CD4-positive, alpha-beta T cell treated with Interleukin-4 for 1 hour (primary cell): ENCODE measurements at regions not wholly inside any gene's neighbourhood (a gene's known extent, or its start where the extent isn't known, plus 50 kb on each side); places are given as distances from the start of the nearest gene placed in this dataset.
"Not testable (repeated sequence)": the region's sequence is repeated elsewhere in the genome, so short reads cannot be mapped to it uniquely, and the experiment has no call there.

Experiments used
- DNase-seq, 2 donors: peaks; one replicate each; pipeline ENCODE4 v3.0.0-alpha.2; 2020 to 2022

GRCh38 chr5:158514319-158514985, 585.3 kb downstream of the EBF1 start:
- no peak for DNase-seq

- DNase-seq, result no peak
Observed at GRCh38 chr5:158513490-158514318, 586.0 kb downstream of the EBF1 start.

GRCh38 chr5:158511454-158511853, 588.3 kb downstream of the EBF1 start:
- DNase-seq, result peak in 1 of 2 donors; percentile 50

- DNase-seq, result no peak
Observed at GRCh38 chr5:158510479-158510878, 589.2 kb downstream of the EBF1 start.

- DNase-seq, result no peak
Observed at GRCh38 chr5:158506648-158507047, 593.1 kb downstream of the EBF1 start.

- DNase-seq, result peak in 1 of 2 donors; percentile 24
Observed at GRCh38 chr5:158502686-158503085, 597.0 kb downstream of the EBF1 start.

GRCh38 chr5:158499892-158500418, 599.8 kb downstream of the EBF1 start:
- no peak for DNase-seq

- DNase-seq, result no peak
Observed at GRCh38 chr5:158499075-158499891, 600.4 kb downstream of the EBF1 start.

GRCh38 chr5:158496624-158497023, 603.1 kb downstream of the EBF1 start:
- DNase-seq, result no peak

- DNase-seq, result no peak
Observed at GRCh38 chr5:158494541-158494940, 605.2 kb downstream of the EBF1 start.

GRCh38 chr5:158494044-158494443, 605.7 kb downstream of the EBF1 start:
- DNase-seq, result not testable (repeated sequence)

- DNase-seq, result no peak
Observed at GRCh38 chr5:158492841-158493242, 606.9 kb downstream of the EBF1 start.

GRCh38 chr5:158492136-158492535, 607.6 kb downstream of the EBF1 start:
- no peak for DNase-seq

GRCh38 chr5:158487664-158488063, 612.1 kb downstream of the EBF1 start:
- no peak for DNase-seq

GRCh38 chr5:158487156-158487555, 612.6 kb downstream of the EBF1 start:
- no peak for DNase-seq

- DNase-seq, result no peak
Observed at GRCh38 chr5:158486566-158486965, 613.1 kb downstream of the EBF1 start.

- no peak for DNase-seq
Observed at GRCh38 chr5:158485604-158486081, 614.1 kb downstream of the EBF1 start.

- no peak for DNase-seq
Observed at GRCh38 chr5:158485047-158485446, 614.7 kb downstream of the EBF1 start.

GRCh38 chr5:158484150-158484549, 615.6 kb downstream of the EBF1 start:
- no peak for DNase-seq

- no peak for DNase-seq
Observed at GRCh38 chr5:158483281-158483860, 616.3 kb downstream of the EBF1 start.

GRCh38 chr5:158482125-158482524, 617.6 kb downstream of the EBF1 start:
- DNase-seq, result no peak

- no peak for DNase-seq
Observed at GRCh38 chr5:158478139-158478538, 619.2 kb upstream of the CLINT1 start.

GRCh38 chr5:158477214-158477613, 618.3 kb upstream of the CLINT1 start:
- DNase-seq, result no peak
